H1 (cell line): ENCODE measurements at regions not wholly inside any gene's neighbourhood (a gene's known extent, or its start where the extent isn't known, plus 50 kb on each side); places are given as distances from the start of the nearest gene placed in this dataset.

Experiments
- CTCF ChIA-PET: fragments of 300-600 bp; sonication (Branson Sonifier 250); formaldehyde crosslinking; loops from one replicate; lab custom pipeline; 2021; ENCODE audit not compliant: partially characterized antibody; lab: Charles Lee
- POLR2A ChIA-PET: fragments of 300-600 bp; sonication (Branson Sonifier 250); formaldehyde crosslinking; loops from one replicate; lab custom pipeline; 2021; ENCODE audit warnings: inconsistent platforms; ENCODE audit not compliant: partially characterized antibody; lab: Charles Lee
- DNase-seq, 2 experiments: peaks; one replicate each; pipeline versions ENCODE4 v3.0.0 to v3.0.0-alpha.2; 2010 to 2022; ENCODE audit warnings: low spot score in 2 of 2, low read depth in 1 of 2, mixed read lengths in 1 of 2
- FAIRE-seq: peaks from 2 replicates; lab custom pipeline; 2011; peaks lifted over from hg19 to GRCh38; lab: Jason Lieb, UNC
- H2AFZ ChIP-seq: 2 replicates; pipeline ENCODE4 v1.8.1; 2012; ENCODE audit warnings: low read length, inconsistent platforms
- H2AK5ac ChIP-seq: 2 replicates; pipeline ENCODE4 v1.6.1; 2013; ENCODE audit warnings: low read depth, low read length
- H2BK120ac ChIP-seq: replicated peaks from 2 replicates; pipeline ENCODE3; 2013; ENCODE audit warnings: low read depth, low read length, inconsistent platforms
- H2BK12ac ChIP-seq: 2 replicates; pipeline ENCODE4 v1.6.1; 2013; ENCODE audit warnings: low read depth, low read length
- H2BK15ac ChIP-seq: 2 replicates; pipeline ENCODE4 v1.6.1; 2013; ENCODE audit warnings: low read length
- H2BK20ac ChIP-seq: 2 replicates; pipeline ENCODE4 v1.6.1; 2013; ENCODE audit warnings: low read length
- H2BK5ac ChIP-seq: 2 replicates; pipeline ENCODE4 v1.6.1; 2013; ENCODE audit warnings: low read depth, low read length
- H3K14ac ChIP-seq: 2 replicates; pipeline ENCODE4 v1.6.1; 2013; ENCODE audit warnings: inconsistent platforms; ENCODE audit not compliant: insufficient read length
- H3K18ac ChIP-seq: 2 replicates; pipeline ENCODE4 v1.6.1; 2013; ENCODE audit warnings: low read length; ENCODE audit errors: extremely low read depth
- H3K23ac ChIP-seq: 2 replicates; pipeline ENCODE4 v1.6.1; 2013; ENCODE audit warnings: inconsistent platforms; ENCODE audit not compliant: insufficient read length
- H3K23me2 ChIP-seq: 2 replicates; pipeline ENCODE4 v1.6.1; 2013; ENCODE audit warnings: low read depth, low read length
- H3K27ac ChIP-seq: 2 replicates; pipeline ENCODE4 v1.6.1; 2011; ENCODE audit warnings: low read depth, low read length, inconsistent platforms
- H3K27me3 ChIP-seq, 4 experiments: replicated peaks in 1 of 4; 1 replicate in 1 of 4; 2 replicates in 3 of 4; pipeline versions ENCODE4 v1.6.1 to v1.8.1; 2011 to 2013; ENCODE audit warnings: low read length in 3 of 4, mild to moderate bottlenecking in 3 of 4, inconsistent platforms in 2 of 4, mixed read lengths in 2 of 4, moderate library complexity in 1 of 4; ENCODE audit not compliant: control insufficient read depth in 3 of 4, insufficient read depth in 3 of 4; ENCODE audit errors: extremely low read depth in 1 of 4
- H3K36me3 ChIP-seq, 4 experiments: 2 replicates each; pipeline versions ENCODE4 v1.6.1 to v1.8.1; 2011 to 2013; ENCODE audit warnings: mild to moderate bottlenecking in 4 of 4, low read length in 3 of 4, moderate library complexity in 2 of 4, control low read depth in 1 of 4, inconsistent platforms in 1 of 4; ENCODE audit not compliant: insufficient read depth in 4 of 4, control insufficient read depth in 2 of 4
- H3K4ac ChIP-seq: replicated peaks from 2 replicates; pipeline ENCODE3; 2013; ENCODE audit warnings: low read length, low read depth, mixed read lengths, inconsistent platforms; ENCODE audit not compliant: insufficient read length
- H3K4me1 ChIP-seq, 4 experiments: replicated peaks in 1 of 4; 1 replicate in 1 of 4; 2 replicates in 3 of 4; pipeline versions ENCODE4 v1.6.1 to v1.8.1; 2011 to 2013; ENCODE audit warnings: low read length in 3 of 4, inconsistent platforms in 2 of 4, mixed read lengths in 1 of 4; ENCODE audit not compliant: insufficient read depth in 4 of 4, control insufficient read depth in 3 of 4
- H3K4me2 ChIP-seq, 2 experiments: 2 replicates each; pipeline versions ENCODE4 v1.6.1 to v1.8.1; 2011 to 2013; ENCODE audit warnings: low read depth in 2 of 2, low read length in 2 of 2, control low read depth in 1 of 2, inconsistent platforms in 1 of 2, mild to moderate bottlenecking in 1 of 2; ENCODE audit not compliant: insufficient read depth in 1 of 2
- H3K4me3 ChIP-seq, 4 experiments: fragments of 200-600, 300-600 bp in 1 of 4; sonication (generic), shearing (Covaris generic), sonication (Bioruptor Twin) in 1 of 4; 2 replicates each; pipeline versions ENCODE4 v1.5.1 to v1.8.1; 2011 to 2016; ENCODE audit warnings: low read length in 4 of 4, low read depth in 3 of 4, control low read depth in 2 of 4, inconsistent platforms in 2 of 4, mild to moderate bottlenecking in 2 of 4, mixed read lengths in 1 of 4, moderate library complexity in 1 of 4; ENCODE audit not compliant: insufficient read depth in 2 of 4; ENCODE audit errors: extremely low read depth in 1 of 4
- H3K56ac ChIP-seq: replicated peaks from 2 replicates; pipeline ENCODE3; 2013; ENCODE audit warnings: low read depth, mild to moderate bottlenecking, mixed read lengths, low read length, inconsistent platforms; ENCODE audit not compliant: insufficient read length
- H3K79me1 ChIP-seq: 2 replicates; pipeline ENCODE4 v1.6.1; 2013; ENCODE audit warnings: low read depth, low read length, control low read depth
- H3K79me2 ChIP-seq, 2 experiments: 2 replicates each; pipeline versions ENCODE4 v1.6.1 to v1.8.1; 2012 to 2013; ENCODE audit warnings: low read length in 2 of 2, mild to moderate bottlenecking in 2 of 2, inconsistent platforms in 1 of 2; ENCODE audit not compliant: insufficient read depth in 2 of 2, control insufficient read depth in 1 of 2
- H3K9ac ChIP-seq, 4 experiments: replicated peaks in 1 of 4; 1 replicate in 1 of 4; 2 replicates in 3 of 4; pipeline versions ENCODE4 v1.6.1 to v1.8.1; 2011 to 2013; ENCODE audit warnings: low read depth in 3 of 4, low read length in 3 of 4, control low read depth in 2 of 4, mild to moderate bottlenecking in 2 of 4, moderate library complexity in 2 of 4, inconsistent platforms in 1 of 4; ENCODE audit errors: extremely low read depth in 1 of 4
- H3K9me3 ChIP-seq, 2 experiments: 2 replicates each; pipeline versions ENCODE4 v1.6.1 to v1.8.1; 2012 to 2013; ENCODE audit warnings: mild to moderate bottlenecking in 2 of 2, moderate library complexity in 2 of 2, control low read depth in 1 of 2, inconsistent platforms in 1 of 2, low read depth in 1 of 2, low read length in 1 of 2, mixed read lengths in 1 of 2; ENCODE audit not compliant: insufficient read depth in 2 of 2
- H4K20me1 ChIP-seq, 2 experiments: replicated peaks in 1 of 2; 2 replicates each; pipeline versions ENCODE3 to v1.8.1; 2011 to 2013; ENCODE audit warnings: inconsistent platforms in 2 of 2, low read length in 2 of 2, mild to moderate bottlenecking in 1 of 2; ENCODE audit not compliant: insufficient read depth in 2 of 2, control insufficient read depth in 1 of 2
- H4K5ac ChIP-seq: 2 replicates; pipeline ENCODE4 v1.6.1; 2013; ENCODE audit warnings: low read length, low read depth, mixed read lengths, inconsistent platforms; ENCODE audit not compliant: insufficient read length
- H4K8ac ChIP-seq: 2 replicates; pipeline ENCODE4 v1.8.0; 2013; ENCODE audit warnings: mild to moderate bottlenecking, moderate library complexity, low read length, inconsistent platforms; ENCODE audit not compliant: insufficient read depth; ENCODE audit errors: extremely low read depth
- H4K91ac ChIP-seq: replicated peaks from 2 replicates; pipeline ENCODE3; 2013; ENCODE audit warnings: low read length, mixed read lengths, inconsistent platforms; ENCODE audit not compliant: insufficient read length
- KDM4A ChIP-seq: IDR thresholded peaks from one replicate; pipeline ENCODE4 v1.7.1; 2012; ENCODE audit warnings: low read depth, mild to moderate bottlenecking, moderate library complexity, low read length, inconsistent platforms; ENCODE audit not compliant: severe bottlenecking
- SP2 ChIP-seq: IDR thresholded peaks from 2 replicates; pipeline ENCODE4 v1.6.1; 2012; ENCODE audit warnings: mild to moderate bottlenecking, low read length, inconsistent platforms
- WGBS, 2 experiments: shearing (Covaris generic) in 1 of 2; methylation state at CpG; one replicate each; pipeline versions ENCODE4 v1.1.6 to v1.1.7; 2013 to 2015; ENCODE audit warnings: low lambda C conversion rate in 2 of 2, mixed read lengths in 2 of 2, inconsistent platforms in 1 of 2, low coverage in 1 of 2, missing lambda C conversion rate in 1 of 2; ENCODE audit not compliant: insufficient replicate concordance in 2 of 2, insufficient coverage in 1 of 2, insufficient read length in 1 of 2; ENCODE audit errors: extremely low coverage in 1 of 2, missing lambda C conversion rate in 1 of 2; 5-methylcytosine and 5-hydroxymethylcytosine counted together

- Histone ChIP-seq H3K27ac (no peak overlapping the region), H3K23ac (no peak overlapping the region), H2AFZ (0 out of 2 replicates have a peak overlapping the region, but pooled peaks have one; percentile 63), H2BK5ac (no peak overlapping the region), H2BK12ac (no peak overlapping the region), H3K4me1 (peaks cover 0 to 2% (median under 1%) of the 10 kb centered on the region in 4 experiments; a peak in 1 of 7 replicates), H3K79me1 (no peaks in the 10 kb centered on the region), H3K9ac (no peak overlapping the region), H3K4me2 (no peak overlapping the region), H3K4ac (no peak overlapping the region), H2BK20ac (no peak overlapping the region), H4K91ac (no peak overlapping the region), H3K79me2 (no peaks in the 10 kb centered on the region), H3K23me2 (no peaks in the 10 kb centered on the region), H4K5ac (no peak overlapping the region), H3K36me3 (no peaks in the 10 kb centered on the region), H3K9me3 (no peaks in the 10 kb centered on the region), H3K4me3 (no peak overlapping the region), H2BK15ac (no peak overlapping the region), H3K56ac (no peak overlapping the region), H3K14ac (no peak overlapping the region), H3K18ac (no peak overlapping the region), H4K8ac (no peak overlapping the region), H3K27me3 (no peaks in the 10 kb centered on the region), H2AK5ac (no peak overlapping the region), H2BK120ac (no peak overlapping the region), H4K20me1 (no peaks in the 10 kb centered on the region)
- POLR2A ChIA-PET, result no interaction called here
- CTCF ChIA-PET, result interaction anchor here (0.8 kb wide), 1 partner anchor 8 kb away, joined by 3 read pairs; no protein-coding TSS in a partner anchor
- no peak for FAIRE-seq
- WGBS, 2 experiments, result 91% methylated on average over 11 of the region's 11 CpGs; no CpG with 5 or more reads in 1 of the 2 experiments
- DNase-seq, result no peak
- TF ChIP-seq SP2 (no peak), KDM4A (no peak)
Measured at GRCh38 chr10:129192344-129193128, 274.5 kb upstream of the MGMT start.
